Fibroblast of villous mesenchyme (primary cell): ENCODE measurements at regions not wholly inside any gene's neighbourhood (a gene's known extent, or its start where the extent isn't known, plus 50 kb on each side); places are given as distances from the start of the nearest gene placed in this dataset.

Experiments
- DNase-seq: peaks from one replicate; pipeline ENCODE4 v3.0.0-alpha.2; 2010; ENCODE audit warnings: low read depth
- H3K4me3 ChIP-seq: 2 replicates; pipeline ENCODE4 v1.5.1; 2011; ENCODE audit warnings: low read depth, mild to moderate bottlenecking, low read length
- CTCF ChIP-seq: IDR thresholded peaks from 2 replicates; pipeline ENCODE4 v1.5.1; 2012; ENCODE audit warnings: low read depth, mild to moderate bottlenecking, low read length; ENCODE audit not compliant: insufficient read depth

GRCh38 chr1:81597720-81598426 lies 202.9 kb upstream of the ADGRL2 start:
- no peak overlapping the region for H3K4me3 ChIP-seq
- no peak for DNase-seq
- TF ChIP-seq CTCF = no peak

GRCh38 chr1:81596341-81596740 lies 204.4 kb upstream of the ADGRL2 start:
- DNase-seq = no peak
- H3K4me3 ChIP-seq = no peak overlapping the region
- TF ChIP-seq CTCF = no peak

GRCh38 chr1:81594206-81594605 lies 206.5 kb upstream of the ADGRL2 start:
- no peak for DNase-seq
- no peak overlapping the region for H3K4me3 ChIP-seq
- no peak for TF ChIP-seq CTCF

GRCh38 chr1:81592233-81592632 lies 208.5 kb upstream of the ADGRL2 start:
- no peak overlapping the region for H3K4me3 ChIP-seq
- DNase-seq = no peak
- TF ChIP-seq CTCF = no peak

GRCh38 chr1:81590171-81590570 lies 210.6 kb upstream of the ADGRL2 start:
- TF ChIP-seq CTCF = no peak
- no peak overlapping the region for H3K4me3 ChIP-seq
- no peak for DNase-seq

GRCh38 chr1:81588149-81588548 lies 212.6 kb upstream of the ADGRL2 start:
- H3K4me3 ChIP-seq = no peak overlapping the region
- no peak for DNase-seq

More at GRCh38 chr1:81588149-81588548, 212.6 kb upstream of the ADGRL2 start:
- TF ChIP-seq CTCF = no peak
